C4-2B (cell line): ENCODE measurements at regions not wholly inside any gene's neighbourhood (a gene's known extent, or its start where the extent isn't known, plus 50 kb on each side); places are given as distances from the start of the nearest gene placed in this dataset.

Experiments used
- H3K27ac ChIP-seq: fragments of 450-650 bp; 2 replicates; pipeline ENCODE4 v1.5.1; 2017
- ZFX ChIP-seq: fragments of 450-650 bp; IDR thresholded peaks from 2 replicates; pipeline ENCODE4 v1.6.1; 2017
- TF ChIP-seq, protein P1 (sequence below): fragments of 450-650 bp; conservative IDR thresholded peaks from 2 replicates; pipeline ENCODE4 v1.5.1; 2017; ENCODE audit warnings: mild to moderate bottlenecking

DNA sequence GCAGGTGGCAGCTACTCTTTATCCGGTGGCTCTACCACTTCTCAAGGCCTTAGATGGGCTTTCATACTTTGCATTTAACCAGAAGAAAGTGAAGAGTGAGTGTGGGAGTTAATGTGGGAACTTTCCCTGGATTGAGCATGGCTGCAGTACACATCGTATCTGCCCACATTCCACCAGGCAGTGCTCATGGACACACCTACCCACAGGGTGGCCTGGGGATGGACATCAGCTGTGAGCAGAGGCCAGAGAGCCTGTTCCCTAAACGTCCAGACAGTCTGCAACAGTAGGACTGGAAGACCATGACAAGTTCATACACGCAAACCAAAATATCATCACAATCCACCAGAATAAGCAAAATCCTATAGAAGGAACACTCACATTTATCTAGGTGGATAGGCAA lies 213.8 kb downstream of the IRX1 start:
- no peak for TF ChIP-seq ZFX
- TF ChIP-seq, protein P1, sequence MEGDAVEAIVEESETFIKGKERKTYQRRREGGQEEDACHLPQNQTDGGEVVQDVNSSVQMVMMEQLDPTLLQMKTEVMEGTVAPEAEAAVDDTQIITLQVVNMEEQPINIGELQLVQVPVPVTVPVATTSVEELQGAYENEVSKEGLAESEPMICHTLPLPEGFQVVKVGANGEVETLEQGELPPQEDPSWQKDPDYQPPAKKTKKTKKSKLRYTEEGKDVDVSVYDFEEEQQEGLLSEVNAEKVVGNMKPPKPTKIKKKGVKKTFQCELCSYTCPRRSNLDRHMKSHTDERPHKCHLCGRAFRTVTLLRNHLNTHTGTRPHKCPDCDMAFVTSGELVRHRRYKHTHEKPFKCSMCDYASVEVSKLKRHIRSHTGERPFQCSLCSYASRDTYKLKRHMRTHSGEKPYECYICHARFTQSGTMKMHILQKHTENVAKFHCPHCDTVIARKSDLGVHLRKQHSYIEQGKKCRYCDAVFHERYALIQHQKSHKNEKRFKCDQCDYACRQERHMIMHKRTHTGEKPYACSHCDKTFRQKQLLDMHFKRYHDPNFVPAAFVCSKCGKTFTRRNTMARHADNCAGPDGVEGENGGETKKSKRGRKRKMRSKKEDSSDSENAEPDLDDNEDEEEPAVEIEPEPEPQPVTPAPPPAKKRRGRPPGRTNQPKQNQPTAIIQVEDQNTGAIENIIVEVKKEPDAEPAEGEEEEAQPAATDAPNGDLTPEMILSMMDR: no peak
- H3K27ac ChIP-seq: no peak overlapping the region

DNA sequence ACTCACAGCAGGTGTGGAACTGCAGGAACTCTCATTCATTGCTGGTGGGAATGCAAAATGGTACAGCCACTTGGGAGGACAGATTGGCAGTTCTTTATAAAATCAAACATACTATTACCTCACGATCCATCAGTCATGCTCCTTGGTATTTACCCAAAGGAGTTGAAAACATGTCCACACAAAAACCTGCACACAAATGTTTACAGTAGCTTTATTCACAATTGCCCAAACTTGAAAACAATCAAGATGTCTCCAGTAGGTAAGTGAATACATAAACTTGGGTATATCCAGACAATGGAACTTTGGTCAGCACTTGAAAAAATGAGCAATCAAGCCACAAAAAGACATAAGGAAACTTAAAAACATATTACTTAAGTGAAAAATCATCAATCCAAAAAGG lies 215.5 kb downstream of the IRX1 start:
- H3K27ac ChIP-seq: no peak overlapping the region
- TF ChIP-seq, protein P1: no peak
- no peak for TF ChIP-seq ZFX

GRCh38 chr5:3818624-3819023 lies 223.0 kb downstream of the IRX1 start:
- TF ChIP-seq ZFX: no peak
- TF ChIP-seq, protein P1: no peak
- no peak overlapping the region for H3K27ac ChIP-seq

DNA sequence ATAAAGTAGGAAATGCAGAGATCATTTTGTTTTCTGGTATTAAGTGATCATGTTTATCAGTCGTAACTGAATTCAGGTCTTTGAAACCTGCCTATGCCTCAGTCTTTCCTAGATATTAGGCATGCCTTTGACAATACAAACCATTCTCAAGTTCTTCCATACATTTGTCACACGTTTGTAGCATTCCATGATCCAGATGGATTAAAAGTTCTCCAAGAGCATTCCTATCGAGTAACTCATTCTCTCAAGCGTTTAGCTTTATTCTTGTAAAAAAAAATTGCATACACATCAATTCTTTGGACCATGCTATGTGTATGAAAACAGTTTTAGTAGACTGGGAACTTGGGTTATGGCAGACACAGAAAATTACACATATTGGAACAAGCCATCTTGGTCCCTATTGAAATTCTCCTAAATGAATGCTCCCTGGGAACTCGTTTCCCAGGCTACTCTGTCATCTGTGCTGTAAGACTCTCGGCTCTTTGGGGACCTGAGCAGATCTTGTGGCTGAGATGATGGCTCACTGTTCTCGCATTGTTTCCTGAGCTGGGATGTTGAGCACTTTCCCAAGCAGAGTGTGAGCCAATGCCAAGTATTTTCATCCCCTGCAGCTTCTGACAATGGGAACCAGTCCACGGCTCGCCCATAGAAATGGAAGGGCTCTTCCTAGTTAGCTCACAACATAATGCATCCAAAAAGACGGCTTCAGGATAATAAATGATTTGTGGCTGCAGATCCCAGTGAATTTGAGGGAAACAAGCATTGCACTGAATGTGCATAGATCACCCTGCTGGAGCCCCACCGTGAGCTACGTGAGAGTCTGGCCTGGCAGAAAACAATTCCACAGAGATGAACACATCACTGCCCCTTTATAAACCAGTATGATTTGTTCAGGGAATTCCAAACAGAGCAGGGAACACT lies 230.2 kb downstream of the IRX1 start:
- TF ChIP-seq, protein P1: no peak
- no peak for TF ChIP-seq ZFX
- no peak overlapping the region for H3K27ac ChIP-seq

DNA sequence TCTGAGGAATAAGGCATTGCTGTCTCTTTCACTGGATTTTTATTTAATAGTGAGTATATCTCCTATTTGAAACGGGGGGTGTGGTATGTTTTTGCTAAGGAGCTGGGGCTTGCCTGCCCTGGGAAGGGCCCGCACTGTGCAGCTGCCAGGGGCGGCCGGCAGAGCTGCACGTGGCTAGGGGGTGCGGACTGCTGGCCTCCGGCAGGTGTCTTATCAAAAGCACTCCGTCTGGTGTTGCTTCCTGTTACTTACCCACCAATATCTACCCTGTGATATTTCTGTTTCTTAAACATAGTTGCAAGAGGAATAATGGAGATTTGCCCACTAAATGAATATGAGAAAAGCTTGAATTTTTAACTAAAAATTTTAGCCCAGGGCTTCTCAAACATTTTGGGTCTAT lies 232.0 kb downstream of the IRX1 start:
- no peak overlapping the region for H3K27ac ChIP-seq
- TF ChIP-seq ZFX: no peak
- TF ChIP-seq, protein P1: no peak

GRCh38 chr5:3828761-3829160 lies 233.1 kb downstream of the IRX1 start:
- no peak overlapping the region for H3K27ac ChIP-seq
- TF ChIP-seq, protein P1: no peak; the same call in 1 of the 2 replicates
- no peak for TF ChIP-seq ZFX

DNA sequence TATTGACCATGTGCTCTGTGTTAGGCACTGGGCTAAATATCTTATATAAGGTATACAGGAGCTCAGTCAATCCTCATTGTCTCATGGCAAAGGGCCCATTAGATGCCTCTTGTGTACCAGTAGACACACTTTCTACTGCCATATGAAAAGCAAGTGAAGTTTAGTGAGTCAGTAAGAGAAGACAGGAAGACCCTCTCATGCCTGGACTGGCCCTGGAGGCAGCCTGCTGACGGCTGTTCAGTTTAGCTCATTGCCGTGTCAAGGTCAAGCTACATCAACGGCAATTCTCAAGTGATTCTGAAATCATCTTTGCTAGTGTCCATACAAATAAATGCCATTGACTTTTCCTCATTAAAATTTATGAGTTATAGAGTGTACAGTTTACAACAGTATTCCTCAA lies 237.9 kb downstream of the IRX1 start:
- H3K27ac ChIP-seq: no peak overlapping the region
- TF ChIP-seq, protein P1: no peak
- no peak for TF ChIP-seq ZFX
